Lower leg skin (tissue), 3 donors: ENCODE measurements at regions not wholly inside any gene's neighbourhood (a gene's known extent, or its start where the extent isn't known, plus 50 kb on each side); places are given as distances from the start of the nearest gene placed in this dataset.

ENCODE experiments used
- CTCF ChIP-seq, 3 donors: fragments of 450-650 bp; IDR thresholded peaks; one replicate each; pipeline ENCODE4 v1.5.1; 2016; ENCODE audit warnings: antibody characterized with exemption in 3 of 3, mild to moderate bottlenecking in 3 of 3, moderate library complexity in 2 of 3
- POLR2A ChIP-seq, 2 donors: fragments of 450-650 bp; IDR thresholded peaks; one replicate each; pipeline ENCODE4 v1.6.1; 2016 to 2017; ENCODE audit warnings: antibody characterized with exemption in 2 of 2, mild to moderate bottlenecking in 1 of 2, moderate library complexity in 1 of 2

GRCh38 chr1:218165701-218166114 is 119.4 kb upstream of the RRP15 start:
- TF ChIP-seq POLR2A (IDR thresholded peaks at IDR 0.05) (no peak), CTCF (IDR thresholded peaks at IDR 0.05) (no peak)
